Neural progenitor cell (in vitro differentiated cells): ENCODE measurements at regions not wholly inside any gene's neighbourhood (a gene's known extent, or its start where the extent isn't known, plus 50 kb on each side); places are given as distances from the start of the nearest gene placed in this dataset.
"Not testable (repeated sequence)": the region's sequence is repeated elsewhere in the genome, so short reads cannot be mapped to it uniquely, and the experiment has no call there.

Experiments used
- DNase-seq: peaks from one replicate; pipeline ENCODE4 v3.0.0-alpha.2; 2016; ENCODE audit warnings: low spot score
- H2AFZ ChIP-seq: fragments of 200-600 bp; sonication (generic); replicated peaks from 2 replicates; pipeline ENCODE4 v1.6.1; 2016; ENCODE audit warnings: antibody characterized with exemption
- H3F3A ChIP-seq: fragments of 200-600 bp; sonication (generic); 2 replicates; pipeline ENCODE4 v1.6.1; 2016; ENCODE audit warnings: antibody characterized with exemption, low read depth
- H3K27ac ChIP-seq: fragments of 200-600 bp; sonication (generic); 2 replicates; pipeline ENCODE4 v1.5.1; 2016; ENCODE audit warnings: mild to moderate bottlenecking
- H3K27me3 ChIP-seq: fragments of 200-600 bp; sonication (generic); 2 replicates; pipeline ENCODE4 v1.6.1; 2016; ENCODE audit warnings: mild to moderate bottlenecking, moderate library complexity
- H3K36me3 ChIP-seq: fragments of 200-600 bp; sonication (generic); 2 replicates; pipeline ENCODE4 v1.5.1; 2016
- H3K4me1 ChIP-seq: fragments of 200-600 bp; sonication (generic); 2 replicates; pipeline ENCODE4 v1.6.1; 2016; ENCODE audit warnings: mixed run types
- H3K4me2 ChIP-seq: fragments of 200-600 bp; sonication (generic); 2 replicates; pipeline ENCODE4 v1.6.1; 2016
- H3K4me3 ChIP-seq: fragments of 200-600 bp; sonication (generic); 2 replicates; pipeline ENCODE4 v1.5.1; 2016
- H3K79me2 ChIP-seq: fragments of 200-600 bp; sonication (generic); 2 replicates; pipeline ENCODE4 v1.6.1; 2016; ENCODE audit warnings: low read depth
- H3K9ac ChIP-seq: fragments of 200-600 bp; sonication (generic); 2 replicates; pipeline ENCODE4 v1.6.1; 2016
- H3K9me3 ChIP-seq: fragments of 200-600 bp; sonication (generic); 2 replicates; pipeline ENCODE4 v1.5.1; 2016; ENCODE audit warnings: low read depth
- H4K20me1 ChIP-seq: fragments of 200-600 bp; sonication (generic); 2 replicates; pipeline ENCODE4 v1.6.1; 2016; ENCODE audit warnings: low read depth
- H3K27ac Mint-ChIP-seq: 3 replicates; pipeline ENCODE4 v1.8.0; 2021; ENCODE audit warnings: mixed read lengths
- H3K27me3 Mint-ChIP-seq: 2 replicates; pipeline ENCODE4 v1.8.0; 2022; ENCODE audit warnings: low read depth, mild to moderate bottlenecking, inconsistent platforms, moderate library complexity, mixed read lengths; ENCODE audit not compliant: insufficient read depth
- H3K36me3 Mint-ChIP-seq: 3 replicates; pipeline ENCODE4 v1.8.0; 2021; ENCODE audit warnings: mixed read lengths
- H3K4me1 Mint-ChIP-seq: 3 replicates; pipeline ENCODE4 v1.8.0; 2021; ENCODE audit warnings: mixed read lengths
- H3K4me3 Mint-ChIP-seq: 3 replicates; pipeline ENCODE4 v1.8.0; 2021; ENCODE audit warnings: mild to moderate bottlenecking, moderate library complexity, mixed read lengths
- H3K9me3 Mint-ChIP-seq: 3 replicates; pipeline ENCODE4 v1.8.0; 2020; ENCODE audit warnings: mixed read lengths
- EZH2 ChIP-seq: fragments of 200-600 bp; sonication (generic); IDR thresholded peaks from 2 replicates; pipeline ENCODE4 v1.6.1; 2017; ENCODE audit warnings: antibody characterized with exemption, mild to moderate bottlenecking, moderate library complexity
- EZH2phosphoT487 ChIP-seq: fragments of 200-600 bp; sonication (generic); IDR thresholded peaks from 2 replicates; pipeline ENCODE4 v1.6.1; 2017; ENCODE audit warnings: antibody characterized with exemption
- TF ChIP-seq, protein P1 (sequence below): fragments of 200-600 bp; sonication (generic); IDR thresholded peaks from 2 replicates; pipeline ENCODE4 v1.5.1; 2017; ENCODE audit warnings: antibody characterized with exemption, mild to moderate bottlenecking

DNA sequence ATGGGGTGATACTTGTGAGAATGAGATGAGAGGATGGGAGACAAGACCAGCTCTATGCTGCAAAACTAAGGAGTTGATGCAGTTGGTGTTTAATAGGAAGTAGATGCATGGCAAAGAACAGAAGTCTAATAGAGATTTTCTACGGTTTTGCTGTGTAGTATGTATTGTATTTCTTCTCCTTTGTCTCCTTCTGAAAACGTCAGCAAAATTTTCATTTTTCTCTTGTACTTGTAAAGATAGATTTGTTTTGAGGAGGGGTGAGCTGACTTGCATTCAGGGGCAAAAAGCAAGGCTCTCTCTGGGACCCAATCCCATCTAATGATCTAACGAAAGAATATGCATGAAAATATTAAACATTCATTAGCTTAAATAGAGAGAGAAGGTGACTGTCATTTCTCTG, 94.6 kb upstream of the NANOGP8 start:
- H3K4me1 Mint-ChIP-seq: peaks cover 37% of the 10 kb centered on the region
- TF ChIP-seq EZH2phosphoT487 (no peak), EZH2 (no peak)
- TF ChIP-seq, protein P1, sequence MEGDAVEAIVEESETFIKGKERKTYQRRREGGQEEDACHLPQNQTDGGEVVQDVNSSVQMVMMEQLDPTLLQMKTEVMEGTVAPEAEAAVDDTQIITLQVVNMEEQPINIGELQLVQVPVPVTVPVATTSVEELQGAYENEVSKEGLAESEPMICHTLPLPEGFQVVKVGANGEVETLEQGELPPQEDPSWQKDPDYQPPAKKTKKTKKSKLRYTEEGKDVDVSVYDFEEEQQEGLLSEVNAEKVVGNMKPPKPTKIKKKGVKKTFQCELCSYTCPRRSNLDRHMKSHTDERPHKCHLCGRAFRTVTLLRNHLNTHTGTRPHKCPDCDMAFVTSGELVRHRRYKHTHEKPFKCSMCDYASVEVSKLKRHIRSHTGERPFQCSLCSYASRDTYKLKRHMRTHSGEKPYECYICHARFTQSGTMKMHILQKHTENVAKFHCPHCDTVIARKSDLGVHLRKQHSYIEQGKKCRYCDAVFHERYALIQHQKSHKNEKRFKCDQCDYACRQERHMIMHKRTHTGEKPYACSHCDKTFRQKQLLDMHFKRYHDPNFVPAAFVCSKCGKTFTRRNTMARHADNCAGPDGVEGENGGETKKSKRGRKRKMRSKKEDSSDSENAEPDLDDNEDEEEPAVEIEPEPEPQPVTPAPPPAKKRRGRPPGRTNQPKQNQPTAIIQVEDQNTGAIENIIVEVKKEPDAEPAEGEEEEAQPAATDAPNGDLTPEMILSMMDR: no peak
- H3K9ac ChIP-seq: no peak overlapping the region

DNA sequence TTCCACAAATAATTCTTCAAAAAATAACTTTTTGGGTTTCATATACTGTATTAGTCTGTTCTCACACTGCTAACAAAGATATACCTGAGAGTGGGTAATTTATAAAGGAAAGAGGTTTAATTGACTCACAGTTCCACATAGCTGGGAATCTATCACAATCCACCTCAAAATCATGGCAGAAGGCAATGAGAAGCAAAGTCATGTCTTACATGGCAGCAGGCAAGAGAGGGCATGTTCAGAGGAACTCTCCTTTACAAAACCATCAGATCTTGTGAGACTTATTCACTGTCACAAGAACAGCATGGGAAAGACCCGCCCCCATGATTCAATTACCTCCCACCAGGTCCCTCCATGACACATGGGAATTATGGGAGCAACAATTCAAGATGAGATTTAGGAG, 93.1 kb upstream of the NANOGP8 start:
- H3K79me2 ChIP-seq, H3K9ac ChIP-seq, H2AFZ ChIP-seq, H3K9me3 ChIP-seq, H3K4me3 ChIP-seq, H3K4me2 ChIP-seq, H3K36me3 Mint-ChIP-seq, H3K27me3 Mint-ChIP-seq, H3K27ac Mint-ChIP-seq, H3K4me3 Mint-ChIP-seq, H4K20me1 ChIP-seq, DNase-seq, H3K36me3 ChIP-seq, H3K9me3 Mint-ChIP-seq, H3K27me3 ChIP-seq, H3K27ac ChIP-seq: not testable (repeated sequence)
- peaks cover 13% of the 10 kb centered on the region for H3K4me1 ChIP-seq
- peaks cover 24% of the 10 kb centered on the region for H3K4me1 Mint-ChIP-seq
- peaks cover 10% of the 10 kb centered on the region for H3F3A ChIP-seq

More for the DNA sequence above, 94.6 kb upstream of the NANOGP8 start:
- no peak for DNase-seq
- no peaks in the 10 kb centered on the region for H3K9me3 ChIP-seq
- no peaks in the 10 kb centered on the region for H3K27me3 ChIP-seq
- Mint-ChIP-seq H3K4me3 (no peak overlapping the region), H3K36me3 (no peaks in the 10 kb centered on the region), H3K27me3 (peaks cover 3% of the 10 kb centered on the region), H3K27ac (no peak overlapping the region), H3K9me3 (no peaks in the 10 kb centered on the region)
- H3K4me1 ChIP-seq: peaks cover 28% of the 10 kb centered on the region
- no peak overlapping the region for H2AFZ ChIP-seq
- no peaks in the 10 kb centered on the region for H3K36me3 ChIP-seq
- H3F3A ChIP-seq: peaks cover 24% of the 10 kb centered on the region
- H3K4me3 ChIP-seq: no peak overlapping the region
- no peaks in the 10 kb centered on the region for H3K79me2 ChIP-seq
- H3K4me2 ChIP-seq: no peak overlapping the region
- no peak overlapping the region for H3K27ac ChIP-seq
- peaks cover 6% of the 10 kb centered on the region for H4K20me1 ChIP-seq

DNA sequence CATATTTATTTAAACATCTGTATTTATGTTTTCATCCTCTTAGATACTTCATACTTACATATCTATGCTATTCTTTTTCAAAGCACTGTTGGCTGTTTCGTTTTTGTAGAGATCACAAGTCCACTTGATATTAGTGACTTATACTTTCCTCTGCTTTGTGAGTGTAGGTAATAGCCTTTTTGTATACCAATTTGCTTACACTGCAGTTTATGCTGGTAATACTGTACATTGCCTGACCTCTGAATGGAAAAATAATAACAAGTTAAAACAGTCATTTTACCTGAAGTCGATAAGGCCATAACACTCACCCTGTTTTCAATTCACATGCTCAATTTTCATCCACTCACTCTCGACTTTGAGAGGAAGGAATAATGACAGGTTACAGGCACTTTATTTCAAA, 89.9 kb upstream of the NANOGP8 start:
- no peaks in the 10 kb centered on the region for H3F3A ChIP-seq
- no peaks in the 10 kb centered on the region for H3K4me1 ChIP-seq
- TF ChIP-seq, protein P1: no peak
- TF ChIP-seq EZH2 (no peak), EZH2phosphoT487 (no peak)
- no peaks in the 10 kb centered on the region for H4K20me1 ChIP-seq
- no peak overlapping the region for H3K4me3 ChIP-seq
- H3K36me3 ChIP-seq: no peaks in the 10 kb centered on the region
- H3K4me3 Mint-ChIP-seq: no peak overlapping the region
- H3K9me3 Mint-ChIP-seq: no peaks in the 10 kb centered on the region
- DNase-seq: no peak
- no peaks in the 10 kb centered on the region for H3K9me3 ChIP-seq
- no peak overlapping the region for H3K27ac ChIP-seq
- peaks cover 10% of the 10 kb centered on the region for H3K4me1 Mint-ChIP-seq
- H3K79me2 ChIP-seq: no peaks in the 10 kb centered on the region
- H3K4me2 ChIP-seq: no peak overlapping the region
- H3K27ac Mint-ChIP-seq: no peak overlapping the region
- H3K27me3 ChIP-seq: no peaks in the 10 kb centered on the region
- no peak overlapping the region for H3K9ac ChIP-seq
- H3K27me3 Mint-ChIP-seq: no peaks in the 10 kb centered on the region
- H3K36me3 Mint-ChIP-seq: no peaks in the 10 kb centered on the region
- no peak overlapping the region for H2AFZ ChIP-seq

DNA sequence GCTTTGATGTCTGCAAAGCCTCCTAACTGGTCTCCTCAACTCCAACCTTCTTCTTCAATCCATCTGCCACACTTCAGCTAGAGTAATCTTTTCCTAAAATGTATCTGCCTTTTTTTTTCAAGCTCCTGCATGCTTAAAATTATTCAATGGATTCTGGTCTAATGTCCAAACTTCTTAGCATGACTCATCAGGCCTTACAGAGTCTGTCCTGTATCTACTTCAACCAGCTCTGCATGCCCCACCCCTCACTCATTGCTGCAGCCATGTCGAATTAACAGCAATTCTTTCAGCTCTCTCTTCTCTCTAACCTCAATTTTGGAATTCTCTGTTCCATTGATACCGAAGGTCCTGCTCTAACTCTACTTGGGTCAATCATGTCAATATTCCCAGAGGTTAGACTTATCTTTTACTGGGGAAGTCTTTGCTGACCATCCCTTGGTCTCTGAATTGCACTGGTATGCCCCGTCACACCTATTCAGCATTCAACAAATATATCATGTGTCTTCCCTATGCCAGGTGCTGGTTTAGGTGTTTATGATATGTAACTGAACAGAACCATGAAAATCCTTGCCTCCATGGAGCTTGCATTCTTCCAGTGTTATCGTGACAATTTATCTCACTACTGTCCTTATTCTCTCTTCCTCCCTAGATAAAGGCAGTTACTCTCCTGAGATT, 88.5 kb upstream of the NANOGP8 start:
- Histone ChIP-seq H3K4me1 (no peaks in the 10 kb centered on the region), H2AFZ (no peak overlapping the region), H3K79me2 (no peaks in the 10 kb centered on the region), H3K27me3 (no peaks in the 10 kb centered on the region), H3K36me3 (no peaks in the 10 kb centered on the region), H3F3A (no peaks in the 10 kb centered on the region), H3K9ac (no peak overlapping the region), H3K27ac (no peak overlapping the region), H3K4me3 (no peak overlapping the region), H3K4me2 (no peak overlapping the region), H3K9me3 (no peaks in the 10 kb centered on the region), H4K20me1 (no peaks in the 10 kb centered on the region)
- no peaks in the 10 kb centered on the region for H3K27me3 Mint-ChIP-seq
- no peak overlapping the region for H3K4me3 Mint-ChIP-seq
- DNase-seq: no peak
- H3K27ac Mint-ChIP-seq: no peak overlapping the region
- peaks cover 10% of the 10 kb centered on the region for H3K4me1 Mint-ChIP-seq
- H3K9me3 Mint-ChIP-seq: no peaks in the 10 kb centered on the region
- H3K36me3 Mint-ChIP-seq: no peaks in the 10 kb centered on the region
- TF ChIP-seq EZH2: no peak
- TF ChIP-seq, protein P1: no peak
- TF ChIP-seq EZH2phosphoT487: no peak
